GM08714 (cell line): ENCODE measurements at regions not wholly inside any gene's neighbourhood (a gene's known extent, or its start where the extent isn't known, plus 50 kb on each side); places are given as distances from the start of the nearest gene placed in this dataset.
"Not testable (repeated sequence)": the region's sequence is repeated elsewhere in the genome, so short reads cannot be mapped to it uniquely, and the experiment has no call there.

Experiments used
- H3K4me3 ChIP-seq: fragments of 200-500 bp; sonication (Bioruptor generic); 2 replicates; pipeline ENCODE4 v1.5.1; 2014; ENCODE audit warnings: mild to moderate bottlenecking, low read length, inconsistent platforms
- ZNF274 ChIP-seq: IDR thresholded peaks from 2 replicates; pipeline ENCODE4 v1.6.1; 2012; ENCODE audit warnings: mild to moderate bottlenecking, low read depth, low read length

- TF ChIP-seq ZNF274: no peak
- H3K4me3 ChIP-seq: no peak overlapping the region
Measured at GRCh38 chr3:28986922-28987321, 293.9 kb upstream of the RBMS3 start.

DNA sequence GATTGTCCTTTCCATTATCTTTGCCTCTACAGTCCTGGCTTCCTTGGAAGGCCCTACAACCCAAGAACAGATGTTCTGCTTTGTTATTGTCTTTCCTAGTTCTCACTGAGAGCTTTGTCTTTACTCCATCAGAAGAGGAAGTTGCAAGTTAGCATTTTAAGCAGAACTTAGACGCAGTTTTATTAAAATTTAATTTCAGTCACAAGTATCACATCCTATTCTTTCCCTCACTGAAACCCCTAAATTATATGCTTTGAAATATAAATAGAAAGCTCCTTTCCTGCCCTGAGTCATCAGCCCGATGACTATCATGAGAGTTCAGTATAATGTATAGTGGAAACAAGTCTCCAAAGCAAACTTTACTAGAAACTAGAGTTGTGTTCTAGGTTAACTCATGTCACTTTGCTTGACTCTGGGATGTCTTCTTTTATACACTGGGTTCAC is 291.2 kb upstream of the RBMS3 start:
- TF ChIP-seq ZNF274: no peak
- H3K4me3 ChIP-seq: no peak overlapping the region; the same call in 1 of the 2 replicates

- no peak overlapping the region for H3K4me3 ChIP-seq
- TF ChIP-seq ZNF274: no peak
Measured at GRCh38 chr3:28994161-28994905, 286.5 kb upstream of the RBMS3 start.

GRCh38 chr3:29004885-29005599 is 275.8 kb upstream of the RBMS3 start:
- H3K4me3 ChIP-seq: no peak overlapping the region; the same call in 1 of the 2 replicates
- TF ChIP-seq ZNF274: no peak

DNA sequence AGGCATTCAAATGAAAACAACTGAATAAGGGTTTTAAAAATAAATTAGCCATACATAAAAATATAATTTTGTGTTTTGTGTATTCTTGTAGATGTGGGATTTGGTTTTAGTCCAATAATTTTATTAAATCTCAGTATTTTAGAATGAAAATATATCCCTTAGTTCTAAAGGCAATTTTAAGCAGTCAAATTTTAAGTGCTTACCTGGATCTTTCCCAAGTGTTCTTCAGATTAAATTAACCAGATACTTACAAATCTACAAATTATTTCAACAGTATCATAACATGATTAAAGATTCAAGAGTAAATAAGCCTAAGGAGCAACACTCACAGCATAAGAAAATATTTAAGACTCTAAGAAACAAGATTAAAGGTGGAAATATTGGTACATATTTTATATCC is 275.0 kb upstream of the RBMS3 start:
- no peak overlapping the region for H3K4me3 ChIP-seq
- no peak for TF ChIP-seq ZNF274

DNA sequence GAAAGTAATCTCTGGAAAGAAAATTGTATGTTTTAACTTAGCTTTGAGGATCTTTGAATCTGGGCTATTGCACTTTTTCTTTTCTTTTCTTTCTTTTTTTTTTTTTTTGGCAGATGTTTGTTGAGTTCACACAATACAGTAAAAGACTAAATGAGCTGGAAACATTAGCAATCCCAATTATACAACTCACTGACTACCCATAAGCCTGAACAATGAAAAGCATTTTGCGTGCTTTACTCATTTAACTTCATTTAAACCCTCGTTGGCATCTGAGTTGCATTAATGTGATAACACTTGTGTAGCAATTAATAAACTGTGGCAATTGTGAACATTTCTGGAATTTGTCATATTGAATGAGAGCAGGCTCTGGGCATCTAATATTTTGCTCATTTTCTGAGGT is 269.4 kb upstream of the RBMS3 start:
- H3K4me3 ChIP-seq: no peak overlapping the region
- TF ChIP-seq ZNF274: no peak

GRCh38 chr3:29011966-29012365 is 268.9 kb upstream of the RBMS3 start:
- TF ChIP-seq ZNF274: no peak

GRCh38 chr3:29022976-29023375 is 257.9 kb upstream of the RBMS3 start:
- H3K4me3 ChIP-seq: no peak overlapping the region
- no peak for TF ChIP-seq ZNF274

More at GRCh38 chr3:29011966-29012365, 268.9 kb upstream of the RBMS3 start:
- no peak overlapping the region for H3K4me3 ChIP-seq

DNA sequence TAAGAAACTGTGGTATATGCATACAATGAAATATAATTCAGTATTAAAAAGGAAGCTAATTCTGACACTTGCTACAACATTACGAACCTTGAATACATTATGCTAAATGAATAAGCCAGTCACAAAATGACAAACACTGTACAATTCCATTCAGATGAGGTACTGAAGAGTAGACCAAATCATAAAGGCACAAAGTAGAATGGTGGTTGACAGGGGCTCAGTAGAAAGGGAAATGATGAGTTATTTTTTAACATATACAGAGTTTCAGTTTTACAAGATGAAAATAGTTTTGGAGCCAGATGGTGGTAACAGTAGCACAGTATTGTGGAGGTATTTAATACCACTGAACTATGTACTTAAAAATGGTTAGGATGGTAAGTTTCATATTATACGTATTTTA is 254.6 kb upstream of the RBMS3 start:
- TF ChIP-seq ZNF274: no peak
- H3K4me3 ChIP-seq: no peak overlapping the region

- no peak overlapping the region for H3K4me3 ChIP-seq
- no peak for TF ChIP-seq ZNF274
Measured at GRCh38 chr3:29026959-29027358, 253.9 kb upstream of the RBMS3 start.

DNA sequence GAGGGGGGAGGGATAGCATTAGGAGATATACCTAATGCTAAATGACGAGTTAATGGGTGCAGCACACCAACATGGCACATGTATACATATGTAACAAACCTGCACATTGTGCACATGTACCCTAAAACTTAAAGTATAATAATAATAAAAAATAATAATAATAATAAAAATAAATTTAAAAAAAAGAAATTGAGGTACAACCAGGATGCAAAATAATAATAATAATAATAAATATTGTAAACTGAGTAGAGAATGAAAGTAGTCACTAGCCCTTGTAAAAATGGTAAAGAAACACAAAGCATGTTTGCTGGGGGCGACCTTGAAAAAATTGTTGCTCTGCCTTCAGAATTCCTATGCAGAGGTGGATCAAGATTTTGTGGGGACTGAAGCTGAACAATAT is 249.7 kb upstream of the RBMS3 start:
- H3K4me3 ChIP-seq: not testable (repeated sequence)

DNA sequence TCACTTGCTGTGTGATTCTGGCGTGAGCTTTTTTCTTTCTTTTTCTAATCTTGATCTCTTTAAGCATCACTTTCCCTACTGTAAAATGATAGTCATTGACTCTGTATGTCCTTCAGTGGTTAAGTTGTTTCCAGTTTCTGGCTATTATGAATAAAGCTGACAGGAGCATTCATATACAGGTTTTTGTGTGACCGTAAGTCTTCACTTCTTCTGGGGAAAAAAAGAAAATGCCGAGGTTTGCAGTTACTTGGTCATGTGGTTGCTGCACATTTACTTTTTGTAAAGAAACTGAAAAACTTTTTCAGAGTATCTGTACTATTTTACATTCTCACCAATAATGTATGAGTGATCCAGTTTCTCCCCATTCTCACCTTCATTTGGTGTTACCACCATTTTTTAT is 247.4 kb upstream of the RBMS3 start:
- TF ChIP-seq ZNF274: no peak
- no peak overlapping the region for H3K4me3 ChIP-seq

DNA sequence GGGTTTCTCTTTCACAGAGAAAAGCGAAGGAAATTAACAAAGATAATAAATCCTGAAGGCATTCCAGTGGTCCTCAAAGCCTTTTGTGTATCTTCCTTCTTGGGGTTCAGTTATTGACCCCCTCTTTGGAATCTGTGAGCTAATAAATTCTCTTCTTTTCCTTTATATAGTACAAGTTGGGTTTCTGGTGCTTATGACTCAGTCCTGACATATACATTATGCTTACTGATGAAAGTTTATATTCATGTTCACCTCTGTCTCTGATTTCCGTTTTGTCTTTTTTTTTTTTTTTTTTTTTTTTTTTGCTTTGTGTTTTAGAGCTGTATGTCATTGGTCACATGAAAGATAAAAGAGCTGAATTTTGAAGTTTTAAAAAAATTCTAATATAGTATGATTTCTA is 230.7 kb upstream of the RBMS3 start:
- no peak for TF ChIP-seq ZNF274
- H3K4me3 ChIP-seq: no peak overlapping the region

- TF ChIP-seq ZNF274: no peak
- H3K4me3 ChIP-seq: no peak overlapping the region
Measured at GRCh38 chr3:29057326-29057725, 223.5 kb upstream of the RBMS3 start.

DNA sequence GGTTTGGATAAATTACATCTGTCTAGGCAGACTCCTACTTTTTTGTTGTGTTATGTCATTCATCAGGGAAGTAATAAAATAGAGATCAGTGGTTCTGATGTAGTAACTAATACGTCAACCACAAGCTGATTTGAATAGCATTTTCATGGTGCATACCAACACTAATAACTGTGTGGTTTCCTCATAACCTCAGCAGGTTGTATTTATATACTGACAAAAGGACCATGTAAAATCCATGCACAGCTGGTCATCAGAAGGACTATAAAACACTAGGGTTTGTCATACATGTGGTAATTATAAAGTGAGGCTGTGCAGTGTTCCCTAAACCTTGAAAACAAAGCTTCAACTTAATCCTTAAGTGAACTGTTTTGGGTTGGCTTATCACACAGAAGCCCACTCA is 216.8 kb upstream of the RBMS3 start:
- H3K4me3 ChIP-seq: no peak overlapping the region
- TF ChIP-seq ZNF274: no peak
